NCI-H2081 treated with DMSO at 0.1 percent for 48 hours (cell line): ENCODE measurements at regions not wholly inside any gene's neighbourhood (a gene's known extent, or its start where the extent isn't known, plus 50 kb on each side); places are given as distances from the start of the nearest gene placed in this dataset.

Source experiments
- DNase-seq: peaks from one replicate; lab custom pipeline; 2025; lab: John Stamatoyannopoulos, UW

DNA sequence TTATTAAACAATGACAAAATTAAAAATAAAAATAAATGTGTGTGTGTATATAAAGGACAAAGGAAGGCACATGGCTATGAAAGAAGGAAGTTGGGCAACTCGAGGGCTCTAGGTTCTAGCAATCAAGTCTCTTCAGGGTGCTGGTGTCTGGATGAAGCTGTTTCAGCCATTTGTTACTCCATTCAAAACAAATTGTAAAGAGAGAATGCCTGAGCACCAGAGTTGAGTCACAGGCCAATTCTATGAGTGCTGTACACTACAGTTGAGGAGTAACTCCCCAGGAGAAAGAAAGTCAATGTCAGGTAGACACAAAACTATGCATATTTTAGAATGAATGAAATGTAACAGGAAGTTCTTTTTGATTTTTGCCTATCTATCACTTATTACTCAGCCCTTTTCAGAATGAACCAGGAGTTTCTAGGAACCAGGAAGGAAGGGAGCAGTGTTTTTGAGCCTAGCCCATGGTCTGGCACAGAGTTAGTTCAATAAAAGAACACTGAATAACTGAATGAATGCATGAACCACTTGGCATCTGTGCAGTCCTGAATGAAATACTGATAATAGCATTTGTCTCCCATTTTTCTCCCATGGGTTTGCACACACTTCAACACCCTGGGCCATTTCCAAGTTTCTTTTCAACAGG lies 151.7 kb upstream of the CPEB2 start:
- DNase-seq = no peak

GRCh38 chr4:14853176-14853943 lies 148.9 kb upstream of the CPEB2 start:
- DNase-seq = no peak

GRCh38 chr4:14855719-14856061 lies 146.6 kb upstream of the CPEB2 start:
- DNase-seq = no peak

DNA sequence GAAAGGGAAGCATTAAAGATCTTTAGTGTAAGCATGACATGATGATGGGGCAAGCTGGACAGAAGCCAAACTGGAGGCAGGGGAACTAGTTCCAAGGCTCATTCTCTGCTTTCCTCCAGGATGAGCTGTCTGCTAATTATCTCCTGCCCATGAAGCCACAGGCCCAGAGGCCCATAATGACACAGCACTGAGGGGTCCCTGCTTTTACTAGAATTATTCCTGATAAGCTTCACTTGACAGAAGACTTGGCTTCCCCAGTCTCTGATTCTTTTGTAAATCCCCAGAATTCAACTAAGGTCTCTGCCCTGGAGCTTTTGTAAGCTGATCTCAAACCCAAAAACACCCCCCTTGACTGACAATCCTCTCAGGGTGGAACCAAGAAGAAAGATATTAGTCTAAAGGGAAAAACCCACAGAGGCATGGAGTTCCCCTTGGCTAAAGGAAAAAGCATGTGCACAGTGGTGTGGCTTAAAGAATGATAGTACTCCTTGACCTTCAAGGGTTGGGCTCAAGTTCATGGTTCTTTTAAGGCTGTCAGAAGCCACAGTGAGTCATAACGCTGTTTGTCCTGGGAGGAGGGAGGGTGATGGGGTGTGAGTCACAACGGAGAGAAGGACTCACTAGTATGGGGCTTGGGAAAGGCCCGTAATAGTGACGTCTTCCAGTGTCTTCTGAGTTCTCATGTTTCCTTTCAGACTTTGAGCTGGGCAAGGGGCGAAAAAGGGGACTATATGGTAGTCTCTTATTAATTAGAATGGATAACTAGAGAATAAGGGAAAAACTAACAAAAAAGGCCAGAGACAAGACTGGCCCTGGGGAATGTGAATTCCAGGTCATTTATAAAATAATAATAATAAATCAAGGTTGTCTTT lies 146.0 kb upstream of the CPEB2 start:
- no peak for DNase-seq

DNA sequence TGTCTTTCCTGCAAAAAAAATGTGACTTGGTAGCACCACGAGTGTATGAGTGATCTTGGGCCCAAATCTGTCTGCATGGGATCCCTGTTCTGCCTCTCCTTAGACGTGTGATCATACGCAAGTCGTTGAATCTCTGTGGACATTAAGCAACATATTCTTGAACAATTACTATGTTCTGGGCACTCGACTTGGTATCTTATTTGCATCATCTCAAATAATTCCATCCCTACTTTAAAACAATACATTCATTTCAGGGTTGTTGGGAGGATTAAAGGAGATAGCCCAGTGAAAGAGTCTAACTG lies 145.4 kb upstream of the CPEB2 start:
- no peak for DNase-seq

DNA sequence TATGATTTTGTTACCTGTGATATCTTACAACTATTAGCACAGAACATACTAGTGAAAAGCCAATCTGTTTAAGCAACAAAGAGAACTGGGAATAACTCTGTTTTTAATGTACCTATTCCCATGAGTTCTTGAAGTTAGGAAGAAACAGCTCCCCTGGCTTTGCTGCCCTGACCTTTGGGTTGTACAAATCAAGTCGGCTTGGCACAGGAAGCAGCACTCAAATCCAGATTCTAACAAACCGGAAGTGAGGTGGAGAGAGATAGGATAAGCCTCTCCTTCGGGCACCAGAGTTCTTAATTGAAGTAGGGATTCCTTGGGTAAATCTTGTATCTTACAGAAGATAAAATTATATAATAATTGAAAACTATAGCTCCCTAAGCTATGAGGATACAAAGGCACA lies 144.8 kb upstream of the CPEB2 start:
- DNase-seq = no peak

- no peak for DNase-seq
Observed at GRCh38 chr4:14857981-14858380, 144.3 kb upstream of the CPEB2 start.

- DNase-seq = no peak
Observed at GRCh38 chr4:14862891-14863290, 139.4 kb upstream of the CPEB2 start.

GRCh38 chr4:14863418-14864364 lies 138.6 kb upstream of the CPEB2 start:
- DNase-seq = no peak

DNA sequence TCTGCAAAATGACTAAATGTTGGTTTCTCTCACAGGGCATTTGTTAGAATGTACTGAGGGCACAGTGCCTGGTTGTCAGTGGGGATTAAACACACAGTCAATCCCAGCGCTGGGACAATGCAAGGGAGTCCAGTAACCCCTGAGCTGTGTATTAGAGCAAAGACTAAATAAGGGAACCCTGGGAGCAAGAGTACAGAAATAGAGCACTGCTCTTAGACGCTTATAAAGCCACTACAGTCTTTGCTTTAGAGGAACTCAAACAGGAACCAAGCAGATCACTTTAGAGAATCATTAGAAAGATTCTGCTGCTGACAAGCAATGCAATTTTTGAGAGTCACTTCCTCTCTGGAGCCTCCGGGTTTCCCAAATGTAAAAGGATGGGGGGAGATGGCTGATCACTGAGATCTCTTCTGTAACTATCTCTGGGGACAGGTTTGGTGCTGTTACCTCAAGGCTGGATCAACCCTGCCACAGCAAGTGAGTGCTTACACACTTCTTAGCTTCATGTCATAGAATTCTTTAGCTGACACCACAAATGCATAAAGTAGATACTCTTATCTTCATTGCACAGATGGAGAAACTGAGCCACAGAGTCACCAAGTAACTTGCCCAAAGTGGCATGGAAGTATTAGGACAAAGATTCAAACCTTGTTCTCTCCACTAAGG lies 137.8 kb upstream of the CPEB2 start:
- DNase-seq = no peak

DNA sequence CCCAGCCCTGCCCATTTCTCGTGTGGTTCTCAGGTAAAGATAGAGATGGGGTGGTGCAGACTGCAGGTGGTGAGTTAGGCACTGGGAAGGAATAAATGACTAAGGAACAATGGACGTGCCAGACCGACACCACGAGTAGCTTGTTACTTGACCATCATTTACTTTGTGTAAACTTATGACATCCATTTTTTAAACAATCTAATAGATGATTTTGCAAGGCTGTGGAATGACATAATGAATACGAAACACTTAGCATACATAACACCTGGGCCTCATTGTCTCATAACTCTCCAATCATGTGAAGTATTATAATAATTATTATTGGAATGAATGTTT lies 137.3 kb upstream of the CPEB2 start:
- DNase-seq = no peak

DNA sequence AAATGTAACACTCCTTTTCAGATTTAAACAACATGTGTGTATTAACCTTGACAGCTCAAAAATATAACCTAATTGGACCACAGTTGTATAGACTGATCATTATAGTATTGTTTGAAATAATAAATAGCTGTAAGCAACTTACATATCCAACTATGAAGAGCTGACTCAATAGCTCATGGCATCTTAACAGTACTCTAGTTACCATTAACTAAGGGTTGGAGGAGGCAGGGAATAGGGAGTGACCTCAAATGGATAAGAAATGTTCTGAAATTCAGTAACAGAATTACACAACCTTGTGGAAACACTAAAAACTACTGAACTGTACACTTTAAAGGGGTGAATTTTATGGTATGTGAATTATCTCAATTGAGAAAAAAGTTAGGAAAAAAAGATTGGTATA lies 136.5 kb upstream of the CPEB2 start:
- DNase-seq = no peak

- no peak for DNase-seq
Observed at GRCh38 chr4:14867847-14868246, 134.4 kb upstream of the CPEB2 start.

- no peak for DNase-seq
Observed at GRCh38 chr4:14868426-14869395, 133.6 kb upstream of the CPEB2 start.

DNA sequence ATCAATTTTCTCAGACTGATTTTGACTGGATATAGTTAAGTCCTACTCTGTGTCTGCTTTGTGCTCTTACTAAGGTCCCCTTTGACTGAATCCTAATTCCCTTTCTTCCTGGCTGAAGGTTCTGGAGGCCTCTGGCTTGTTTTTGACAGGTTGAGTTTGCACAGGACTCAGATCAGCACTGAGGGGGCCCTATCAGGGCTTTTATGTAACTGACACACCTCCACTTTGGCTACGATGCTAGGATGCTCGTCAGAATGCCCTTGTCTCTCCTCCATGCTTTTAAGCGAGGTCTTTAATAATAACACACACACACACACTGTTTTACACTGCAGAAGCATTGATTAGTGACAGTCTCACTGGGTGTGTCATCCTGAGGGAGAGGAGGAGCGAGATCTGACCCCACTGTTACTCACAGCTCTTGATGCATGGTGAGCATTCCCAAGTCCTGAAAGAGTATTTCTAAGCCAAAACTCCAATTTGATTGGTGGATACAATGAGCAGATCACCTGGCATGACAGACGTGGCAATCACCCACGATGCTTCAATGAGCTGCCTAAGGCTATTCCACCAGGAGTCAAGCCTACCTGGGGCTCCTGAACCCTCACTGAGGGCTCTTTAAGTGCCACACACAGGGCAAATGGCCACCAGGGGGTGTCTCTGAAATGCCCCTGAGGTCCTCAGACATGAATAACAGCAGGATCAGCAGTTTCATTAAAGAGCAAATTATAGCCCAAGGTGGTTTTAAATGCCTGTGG lies 130.4 kb upstream of the CPEB2 start:
- DNase-seq = no peak

GRCh38 chr4:14874990-14875389 lies 127.3 kb upstream of the CPEB2 start:
- DNase-seq = no peak

GRCh38 chr4:14877246-14878225 lies 124.7 kb upstream of the CPEB2 start:
- no peak for DNase-seq

DNA sequence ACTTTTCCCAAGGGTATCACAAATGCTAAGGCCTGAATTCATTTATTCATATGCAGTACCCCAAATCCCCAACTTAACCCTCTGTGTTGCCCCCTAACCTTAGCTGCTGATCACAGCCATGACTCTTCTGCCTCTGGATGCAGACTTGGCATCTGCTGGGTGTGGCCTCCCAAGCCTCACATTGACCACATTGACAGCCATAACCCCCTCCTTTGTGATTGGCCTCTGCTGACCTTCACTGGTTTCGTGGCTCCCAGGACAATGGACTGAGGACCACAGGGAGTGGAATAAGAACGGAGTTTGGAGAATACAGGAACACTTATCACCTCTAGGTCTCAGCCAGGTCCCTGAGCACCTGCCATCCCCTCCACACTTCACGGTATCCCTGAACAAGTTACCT lies 123.6 kb upstream of the CPEB2 start:
- no peak for DNase-seq
